ENCODE measurements at regions not wholly inside any gene's neighbourhood (a gene's known extent, or its start where the extent isn't known, plus 50 kb on each side); places are given as distances from the start of the nearest gene placed in this dataset.

- DNase-seq (ENCODE audit: low spot score): no peak
Observed at GRCh38 chr20:7257692-7258466, 490.4 kb downstream of the BMP2 start.

- no peak for DNase-seq (ENCODE audit: low spot score)
Observed at GRCh38 chr20:7262803-7263202, 495.3 kb downstream of the BMP2 start.

- no peak for DNase-seq (ENCODE audit: low spot score)
Observed at GRCh38 chr20:7264137-7264536, 496.7 kb downstream of the BMP2 start.

GRCh38 chr20:7269452-7269851 lies 502.0 kb downstream of the BMP2 start:
- DNase-seq (ENCODE audit: low spot score): no peak

GRCh38 chr20:7272512-7272911 lies 505.0 kb downstream of the BMP2 start:
- DNase-seq (ENCODE audit: low spot score): no peak

- no peak for DNase-seq (ENCODE audit: low spot score)
Observed at GRCh38 chr20:7274870-7275269, 507.4 kb downstream of the BMP2 start.

- no peak for DNase-seq (ENCODE audit: low spot score)
Observed at GRCh38 chr20:7275645-7276237, 508.3 kb downstream of the BMP2 start.

GRCh38 chr20:7285918-7286556 lies 518.6 kb downstream of the BMP2 start:
- peak; percentile 85 for DNase-seq (ENCODE audit: low spot score)

GRCh38 chr20:7291323-7291943 lies 523.9 kb downstream of the BMP2 start:
- DNase-seq (ENCODE audit: low spot score): no peak

- no peak for DNase-seq (ENCODE audit: low spot score)
Observed at GRCh38 chr20:7291946-7292345, 524.5 kb downstream of the BMP2 start.

- no peak for DNase-seq (ENCODE audit: low spot score)
Observed at GRCh38 chr20:7294816-7295360, 527.4 kb downstream of the BMP2 start.

GRCh38 chr20:7301807-7302206 lies 534.3 kb downstream of the BMP2 start:
- no peak for DNase-seq (ENCODE audit: low spot score)

GRCh38 chr20:7302250-7302649 lies 534.8 kb downstream of the BMP2 start:
- no peak for DNase-seq (ENCODE audit: low spot score)

GRCh38 chr20:7305976-7306375 lies 538.5 kb downstream of the BMP2 start:
- no peak for DNase-seq (ENCODE audit: low spot score)

- no peak for DNase-seq (ENCODE audit: low spot score)
Observed at GRCh38 chr20:7308163-7308562, 540.7 kb downstream of the BMP2 start.

GRCh38 chr20:7313047-7313446 lies 545.6 kb downstream of the BMP2 start:
- DNase-seq (ENCODE audit: low spot score): no peak

GRCh38 chr20:7323957-7324356 lies 556.5 kb downstream of the BMP2 start:
- DNase-seq (ENCODE audit: low spot score): peak; percentile 14

GRCh38 chr20:7327810-7328209 lies 560.3 kb downstream of the BMP2 start:
- DNase-seq (ENCODE audit: low spot score): no peak

- DNase-seq (ENCODE audit: low spot score): no peak
Observed at GRCh38 chr20:7330850-7331249, 563.4 kb downstream of the BMP2 start.

GRCh38 chr20:7332169-7332568 lies 564.7 kb downstream of the BMP2 start:
- no peak for DNase-seq (ENCODE audit: low spot score)

- DNase-seq (ENCODE audit: low spot score): no peak
Observed at GRCh38 chr20:7333841-7334240, 566.4 kb downstream of the BMP2 start.

- no peak for DNase-seq (ENCODE audit: low spot score)
Observed at GRCh38 chr20:7346026-7346425, 578.5 kb downstream of the BMP2 start.

- DNase-seq (ENCODE audit: low spot score): peak; percentile 5
Observed at GRCh38 chr20:7346562-7346961, 579.1 kb downstream of the BMP2 start.

All from RKO (cell line).